Parathyroid adenoma (tissue), 2 donors: ENCODE measurements at regions not wholly inside any gene's neighbourhood (a gene's known extent, or its start where the extent isn't known, plus 50 kb on each side); places are given as distances from the start of the nearest gene placed in this dataset.

ENCODE experiments used
- H2AFZ ChIP-seq: fragments of 300-600 bp; sonication (generic); one replicate; pipeline ENCODE4 v1.7.0; 2017; ENCODE audit warnings: antibody characterized with exemption, mild to moderate bottlenecking
- H3K27ac ChIP-seq: fragments of 300-600 bp; sonication (generic); one replicate; pipeline ENCODE4 v1.7.0; 2017
- H3K27me3 ChIP-seq: fragments of 300-600 bp; sonication (generic); one replicate; pipeline ENCODE4 v1.7.0; 2017; ENCODE audit warnings: low read length; ENCODE audit not compliant: control insufficient read depth, insufficient read depth
- H3K36me3 ChIP-seq: fragments of 300-600 bp; sonication (generic); one replicate; pipeline ENCODE4 v1.7.0; 2017; ENCODE audit warnings: low read length; ENCODE audit not compliant: control insufficient read depth, insufficient read depth
- H3K4me1 ChIP-seq: fragments of 300-600 bp; sonication (generic); one replicate; pipeline ENCODE4 v1.7.0; 2017; ENCODE audit warnings: control low read depth
- H3K4me2 ChIP-seq: fragments of 300-600 bp; sonication (generic); one replicate; pipeline ENCODE4 v1.7.0; 2017; ENCODE audit warnings: low read length
- H3K4me3 ChIP-seq: fragments of 300-600 bp; sonication (generic); one replicate; pipeline ENCODE4 v1.7.0; 2017; ENCODE audit warnings: low read depth, low read length
- H3K79me2 ChIP-seq: fragments of 300-600 bp; sonication (generic); one replicate; pipeline ENCODE4 v1.7.0; 2017; ENCODE audit warnings: control low read depth
- H3K9ac ChIP-seq: fragments of 300-600 bp; sonication (generic); one replicate; pipeline ENCODE4 v1.7.0; 2017; ENCODE audit warnings: mild to moderate bottlenecking
- H3K9me3 ChIP-seq: fragments of 300-600 bp; sonication (generic); one replicate; pipeline ENCODE4 v1.7.0; 2017; ENCODE audit warnings: low read length; ENCODE audit not compliant: control insufficient read depth
- CTCF ChIP-seq: fragments of 300-600 bp; sonication (generic); IDR thresholded peaks from one replicate; pipeline ENCODE4 v1.7.0; 2017; ENCODE audit warnings: antibody characterized with exemption, mild to moderate bottlenecking
- donor health status: primary hyperparathyroidism.

- no peak overlapping the region for H3K4me2 ChIP-seq
- no peak overlapping the region for H3K27ac ChIP-seq
- no peaks in the 10 kb centered on the region for H3K79me2 ChIP-seq
- no peak overlapping the region for H3K9ac ChIP-seq
- no peaks in the 10 kb centered on the region for H3K9me3 ChIP-seq
- no peaks in the 10 kb centered on the region for H3K36me3 ChIP-seq
- TF ChIP-seq CTCF, result no peak
- H2AFZ ChIP-seq, result no peak overlapping the region
- H3K4me1 ChIP-seq, result no peaks in the 10 kb centered on the region
- H3K4me3 ChIP-seq, result no peak overlapping the region
- H3K27me3 ChIP-seq, result no peaks in the 10 kb centered on the region
Observed at GRCh38 chr18:78396756-78397155, 582.9 kb upstream of the SALL3 start.

GRCh38 chr18:78399992-78400503 lies 579.6 kb upstream of the SALL3 start:
- no peak overlapping the region for H3K4me3 ChIP-seq
- no peak overlapping the region for H2AFZ ChIP-seq
- no peak for TF ChIP-seq CTCF
- H3K4me2 ChIP-seq, result no peak overlapping the region
- H3K27me3 ChIP-seq, result no peaks in the 10 kb centered on the region
- no peaks in the 10 kb centered on the region for H3K9me3 ChIP-seq
- H3K27ac ChIP-seq, result no peak overlapping the region
- no peaks in the 10 kb centered on the region for H3K4me1 ChIP-seq
- no peaks in the 10 kb centered on the region for H3K79me2 ChIP-seq
- no peaks in the 10 kb centered on the region for H3K36me3 ChIP-seq
- H3K9ac ChIP-seq, result no peak overlapping the region

GRCh38 chr18:78402440-78402839 lies 577.2 kb upstream of the SALL3 start:
- Histone ChIP-seq H3K27me3 (no peaks in the 10 kb centered on the region), H3K4me1 (no peaks in the 10 kb centered on the region), H3K9ac (no peak overlapping the region), H3K36me3 (no peaks in the 10 kb centered on the region), H3K4me2 (no peak overlapping the region), H3K4me3 (no peak overlapping the region), H3K9me3 (no peaks in the 10 kb centered on the region), H3K79me2 (no peaks in the 10 kb centered on the region), H2AFZ (no peak overlapping the region), H3K27ac (no peak overlapping the region)
- TF ChIP-seq CTCF, result no peak

- Histone ChIP-seq H3K4me3 (no peak overlapping the region), H3K9me3 (no peaks in the 10 kb centered on the region)
Observed at GRCh38 chr18:78402966-78403365, 576.7 kb upstream of the SALL3 start.

More at GRCh38 chr18:78402966-78403365, 576.7 kb upstream of the SALL3 start:
- Histone ChIP-seq H3K79me2 (no peaks in the 10 kb centered on the region), H2AFZ (no peak overlapping the region), H3K4me2 (no peak overlapping the region), H3K4me1 (no peaks in the 10 kb centered on the region), H3K36me3 (no peaks in the 10 kb centered on the region), H3K27me3 (no peaks in the 10 kb centered on the region), H3K9ac (no peak overlapping the region), H3K27ac (no peak overlapping the region)
- TF ChIP-seq CTCF, result no peak
